H9 (cell line): ENCODE measurements at regions not wholly inside any gene's neighbourhood (a gene's known extent, or its start where the extent isn't known, plus 50 kb on each side); places are given as distances from the start of the nearest gene placed in this dataset.
"Not testable (repeated sequence)": the region's sequence is repeated elsewhere in the genome, so short reads cannot be mapped to it uniquely, and the experiment has no call there.

ENCODE experiments used
- DNase-seq: peaks from one replicate; pipeline ENCODE4 v3.0.0-alpha.2; 2017
- H2AFZ ChIP-seq: one replicate; pipeline ENCODE4 v1.6.1; 2013; ENCODE audit warnings: mild to moderate bottlenecking, low read length, control low read depth, moderate library complexity
- H2AK5ac ChIP-seq: 2 replicates; pipeline ENCODE4 v1.6.1; 2013; ENCODE audit warnings: low read length, control low read depth, mixed read lengths; ENCODE audit not compliant: insufficient read length
- H2BK120ac ChIP-seq: one replicate; pipeline ENCODE4 v1.6.1; 2013; ENCODE audit warnings: low read depth, mild to moderate bottlenecking, low read length, control low read depth, inconsistent platforms; ENCODE audit not compliant: poor library complexity, severe bottlenecking
- H2BK12ac ChIP-seq: 2 replicates; pipeline ENCODE4 v1.6.1; 2013; ENCODE audit warnings: low read length, control low read depth, mixed read lengths, low read depth; ENCODE audit not compliant: insufficient read length
- H2BK15ac ChIP-seq: 2 replicates; pipeline ENCODE4 v1.6.1; 2013; ENCODE audit warnings: low read depth, low read length, control low read depth
- H2BK20ac ChIP-seq: one replicate; pipeline ENCODE4 v1.6.1; 2013; ENCODE audit warnings: low read depth, mild to moderate bottlenecking, low read length, control low read depth, inconsistent platforms; ENCODE audit not compliant: poor library complexity, severe bottlenecking
- H2BK5ac ChIP-seq: 2 replicates; pipeline ENCODE4 v1.6.1; 2013; ENCODE audit warnings: low read length, control low read depth, mixed read lengths; ENCODE audit not compliant: insufficient read length
- H3K14ac ChIP-seq: 2 replicates; pipeline ENCODE4 v1.6.1; 2013; ENCODE audit warnings: low read length, control low read depth; ENCODE audit not compliant: insufficient read depth
- H3K18ac ChIP-seq: 2 replicates; pipeline ENCODE4 v1.6.1; 2013; ENCODE audit warnings: low read depth, mild to moderate bottlenecking, mixed read lengths, low read length, control low read depth; ENCODE audit not compliant: insufficient read length
- H3K23ac ChIP-seq: 2 replicates; pipeline ENCODE4 v1.6.1; 2013; ENCODE audit warnings: low read length, control low read depth, mixed read lengths, low read depth; ENCODE audit not compliant: insufficient read length
- H3K23me2 ChIP-seq: 2 replicates; pipeline ENCODE4 v1.6.1; 2013; ENCODE audit warnings: low read depth, mild to moderate bottlenecking, mixed read lengths, low read length, control low read depth; ENCODE audit not compliant: insufficient read length, poor library complexity, severe bottlenecking
- H3K27ac ChIP-seq: 2 replicates; pipeline ENCODE4 v1.5.1; 2013; ENCODE audit warnings: low read length, control low read depth, mixed read lengths, low read depth; ENCODE audit not compliant: insufficient read length
- H3K27me3 ChIP-seq: 2 replicates; pipeline ENCODE4 v1.6.1; 2013; ENCODE audit warnings: low read length, control low read depth, inconsistent platforms; ENCODE audit not compliant: insufficient read depth
- H3K4ac ChIP-seq: 2 replicates; pipeline ENCODE4 v1.6.1; 2013; ENCODE audit warnings: low read depth, mild to moderate bottlenecking, control low read depth, inconsistent platforms, low read length, moderate library complexity
- H3K4me1 ChIP-seq: 2 replicates; pipeline ENCODE4 v1.6.1; 2013; ENCODE audit warnings: low read length, control low read depth, inconsistent platforms; ENCODE audit not compliant: insufficient read depth
- H3K4me2 ChIP-seq: 2 replicates; pipeline ENCODE4 v1.6.1; 2013; ENCODE audit warnings: low read length, control low read depth, mixed read lengths; ENCODE audit not compliant: insufficient read length, insufficient read depth
- H3K56ac ChIP-seq: 2 replicates; pipeline ENCODE4 v1.6.1; 2013; ENCODE audit warnings: low read depth, mild to moderate bottlenecking, mixed read lengths, low read length, control low read depth; ENCODE audit not compliant: insufficient read length
- H3K79me1 ChIP-seq: 2 replicates; pipeline ENCODE4 v1.6.1; 2013; ENCODE audit warnings: low read depth, mild to moderate bottlenecking, moderate library complexity, low read length, control low read depth, inconsistent platforms; ENCODE audit not compliant: insufficient read depth, poor library complexity, severe bottlenecking
- H3K79me2 ChIP-seq: 2 replicates; pipeline ENCODE4 v1.6.1; 2013; ENCODE audit warnings: low read length, control low read depth, inconsistent platforms; ENCODE audit not compliant: insufficient read depth
- H3K9ac ChIP-seq: 2 replicates; pipeline ENCODE4 v1.6.1; 2013; ENCODE audit warnings: low read length, control low read depth, mixed read lengths; ENCODE audit not compliant: insufficient read length; ENCODE audit errors: extremely low read depth
- H3K9me3 ChIP-seq: one replicate; pipeline ENCODE4 v1.6.1; 2013; ENCODE audit warnings: low read depth, low read length, inconsistent platforms; ENCODE audit not compliant: control insufficient read depth
- H3T11ph ChIP-seq: one replicate; pipeline ENCODE4 v1.6.1; 2013; ENCODE audit warnings: mild to moderate bottlenecking, low read length, control low read depth, inconsistent platforms
- H4K20me1 ChIP-seq: one replicate; pipeline ENCODE4 v1.6.1; 2013; ENCODE audit not compliant: control insufficient read depth, insufficient read length, insufficient read depth
- H4K5ac ChIP-seq: 2 replicates; pipeline ENCODE4 v1.6.1; 2013; ENCODE audit warnings: low read depth, mild to moderate bottlenecking, mixed read lengths, low read length, control low read depth; ENCODE audit not compliant: insufficient read length
- H4K8ac ChIP-seq: replicated peaks from 2 replicates; pipeline ENCODE4 v1.6.1; 2013; ENCODE audit warnings: low read length, control low read depth, mixed read lengths, low read depth; ENCODE audit not compliant: insufficient read length
- H4K91ac ChIP-seq: 2 replicates; pipeline ENCODE4 v1.6.1; 2013; ENCODE audit warnings: low read depth, mild to moderate bottlenecking, moderate library complexity, mixed read lengths, low read length, control low read depth; ENCODE audit not compliant: insufficient read length
- H3K27ac Mint-ChIP-seq, 3 experiments: 2 replicates in 2 of 3; 3 replicates in 1 of 3; pipeline ENCODE4 v1.8.0; 2020 to 2021; ENCODE audit warnings: mixed read lengths in 3 of 3, mild to moderate bottlenecking in 1 of 3, moderate library complexity in 1 of 3
- H3K27me3 Mint-ChIP-seq: 2 replicates; pipeline ENCODE4 v1.8.0; 2021; ENCODE audit warnings: low read depth, mild to moderate bottlenecking, moderate library complexity, mixed read lengths
- H3K36me3 Mint-ChIP-seq, 3 experiments: 2 replicates in 2 of 3; 3 replicates in 1 of 3; pipeline ENCODE4 v1.8.0; 2020 to 2021; ENCODE audit warnings: low read depth in 3 of 3, mixed read lengths in 3 of 3; ENCODE audit not compliant: insufficient read depth in 1 of 3
- H3K4me1 Mint-ChIP-seq, 2 experiments: 2 replicates each; pipeline ENCODE4 v1.8.0; 2020; ENCODE audit warnings: mixed read lengths in 2 of 2
- H3K4me3 Mint-ChIP-seq, 2 experiments: 2 replicates in 1 of 2; 3 replicates in 1 of 2; pipeline ENCODE4 v1.8.0; 2020 to 2021; ENCODE audit warnings: mild to moderate bottlenecking in 2 of 2, mixed read lengths in 2 of 2, moderate library complexity in 1 of 2
- H3K9me3 Mint-ChIP-seq, 2 experiments: 2 replicates in 1 of 2; 3 replicates in 1 of 2; pipeline ENCODE4 v1.8.0; 2020; ENCODE audit warnings: mild to moderate bottlenecking in 2 of 2, mixed read lengths in 2 of 2, moderate library complexity in 1 of 2
- CTCF ChIP-seq: fragments of 200-600 bp; sonication (generic); conservative IDR thresholded peaks from 3 replicates; pipeline ENCODE4 v1.8.0; 2021; ENCODE audit warnings: antibody characterized with exemption, mild to moderate bottlenecking
- WGBS: extraction: QIAGEN DNeasy Blood & Tissue Kit; methylation state at CpG from one replicate; pipeline ENCODE4 v1.1.7; 2013; ENCODE audit warnings: missing lambda C conversion rate, low lambda C conversion rate, mixed read lengths; ENCODE audit not compliant: insufficient read length; ENCODE audit errors: extremely low coverage; 5-methylcytosine and 5-hydroxymethylcytosine counted together

DNA sequence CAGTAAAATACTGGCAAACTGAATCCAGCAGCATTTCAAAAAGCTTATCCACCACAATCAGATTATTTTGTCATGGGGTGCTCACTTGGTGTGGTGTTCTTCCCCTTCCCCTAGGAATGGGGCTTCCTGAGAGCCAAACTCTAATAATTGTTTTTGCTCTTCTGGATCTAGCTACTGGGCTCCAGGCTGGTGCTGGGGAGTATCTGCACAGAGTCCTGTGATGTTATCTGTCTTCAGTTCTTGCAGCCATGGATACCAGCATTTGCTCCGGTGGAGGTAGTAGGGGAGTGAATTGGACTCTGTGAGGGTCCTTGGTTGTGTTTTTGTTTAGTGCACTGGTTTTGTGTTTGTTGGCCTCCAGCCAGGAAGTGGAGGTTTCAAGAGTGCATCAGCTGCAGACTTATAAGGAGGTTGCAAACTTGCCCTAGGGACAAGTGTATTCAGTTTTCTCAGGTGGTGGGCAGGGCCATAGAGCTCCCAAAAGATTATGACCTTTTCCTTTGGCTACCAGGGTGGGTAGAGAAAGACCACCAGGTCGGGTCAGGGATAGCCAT is 308.5 kb upstream of the MAGI2 start:
- H2BK12ac ChIP-seq = no peak overlapping the region
- H3K9me3 Mint-ChIP-seq = no peaks in the 10 kb centered on the region; a peak in 1 of 5 replicates
- H3K9ac ChIP-seq = no peak overlapping the region
- H4K20me1 ChIP-seq = no peaks in the 10 kb centered on the region
- no peaks in the 10 kb centered on the region for H3K79me2 ChIP-seq
- H2BK20ac ChIP-seq = no peak overlapping the region
- TF ChIP-seq CTCF = no peak
- H4K91ac ChIP-seq = no peak overlapping the region
- no peak overlapping the region for H2AK5ac ChIP-seq
- H3K9me3 ChIP-seq = no peaks in the 10 kb centered on the region
- no peak overlapping the region for H3K4me3 Mint-ChIP-seq
- no peak overlapping the region for H3K27ac ChIP-seq
- H3K14ac ChIP-seq = no peak overlapping the region
- no peak overlapping the region for H4K8ac ChIP-seq
- WGBS = no CpG with 5 or more reads among the region's 2 CpGs
- H3K27ac Mint-ChIP-seq = no peak overlapping the region; a peak in 1 of 7 replicates
- no peak overlapping the region for H2BK5ac ChIP-seq
- no peak overlapping the region for H2BK15ac ChIP-seq
- H3K4me1 Mint-ChIP-seq = no peaks in the 10 kb centered on the region
- no peak overlapping the region for H2AFZ ChIP-seq
- no peak overlapping the region for H2BK120ac ChIP-seq
- no peak overlapping the region for H3K56ac ChIP-seq
- no peak overlapping the region for H3K18ac ChIP-seq
- no peaks in the 10 kb centered on the region; a peak in 1 of 7 replicates for H3K36me3 Mint-ChIP-seq
- no peaks in the 10 kb centered on the region for H3K27me3 ChIP-seq
- no peak overlapping the region for H3T11ph ChIP-seq
- H3K79me1 ChIP-seq = no peaks in the 10 kb centered on the region
- no peaks in the 10 kb centered on the region; the same call in 1 of the 2 replicates for H3K27me3 Mint-ChIP-seq
- H3K23me2 ChIP-seq = no peaks in the 10 kb centered on the region
- H3K4me1 ChIP-seq = no peaks in the 10 kb centered on the region
- no peak overlapping the region for H3K23ac ChIP-seq
- no peak overlapping the region for H4K5ac ChIP-seq
- no peak for DNase-seq
- no peak overlapping the region for H3K4me2 ChIP-seq
- no peak overlapping the region for H3K4ac ChIP-seq

GRCh38 chr7:79750941-79751340 is 297.5 kb upstream of the MAGI2 start:
- H2BK5ac ChIP-seq, H3K4me1 ChIP-seq, H3K79me1 ChIP-seq, H3K9me3 ChIP-seq, H3K56ac ChIP-seq, H2BK120ac ChIP-seq, H2AFZ ChIP-seq, H2AK5ac ChIP-seq, H3K18ac ChIP-seq, DNase-seq, H4K5ac ChIP-seq, H3K9ac ChIP-seq, H3K27ac Mint-ChIP-seq, H3K23me2 ChIP-seq, H2BK15ac ChIP-seq, H4K8ac ChIP-seq, H3K27me3 Mint-ChIP-seq, H3T11ph ChIP-seq, H3K36me3 Mint-ChIP-seq, H2BK12ac ChIP-seq, H2BK20ac ChIP-seq, H3K4me2 ChIP-seq, H3K27ac ChIP-seq, H4K20me1 ChIP-seq, H3K4me3 Mint-ChIP-seq, H3K9me3 Mint-ChIP-seq, H3K14ac ChIP-seq, H4K91ac ChIP-seq, H3K4me1 Mint-ChIP-seq, H3K23ac ChIP-seq, H3K4ac ChIP-seq, H3K79me2 ChIP-seq, H3K27me3 ChIP-seq: not testable (repeated sequence)
- WGBS = no CpG with 5 or more reads among the region's 8 CpGs
